C4-2B (cell line): ENCODE measurements at regions not wholly inside any gene's neighbourhood (a gene's known extent, or its start where the extent isn't known, plus 50 kb on each side); places are given as distances from the start of the nearest gene placed in this dataset.

Experiments used
- CTCF ChIP-seq: fragments of 450-650 bp; conservative IDR thresholded peaks from 2 replicates; pipeline ENCODE4 v1.5.1; 2017; ENCODE audit warnings: mild to moderate bottlenecking
- ZFX ChIP-seq: fragments of 450-650 bp; IDR thresholded peaks from 2 replicates; pipeline ENCODE4 v1.6.1; 2017

GRCh38 chr3:144968750-144969350 lies 997.2 kb downstream of the DIPK2A start:
- no peak for TF ChIP-seq CTCF
- TF ChIP-seq ZFX = no peak
